Erythroblast (primary cell): ENCODE measurements at regions not wholly inside any gene's neighbourhood (a gene's known extent, or its start where the extent isn't known, plus 50 kb on each side); places are given as distances from the start of the nearest gene placed in this dataset.

Source experiments
- DNase-seq, 2 experiments: peaks; one replicate each; lab custom pipeline; 2025; lab: John Stamatoyannopoulos, UW
- GATA1 ChIP-seq: IDR thresholded peaks from 2 replicates; pipeline ENCODE4 v1.6.1; 2011; ENCODE audit warnings: low read depth, mild to moderate bottlenecking, control low read depth, low read length, moderate library complexity
- POLR2A ChIP-seq: IDR thresholded peaks from 2 replicates; pipeline ENCODE4 v1.6.1; 2011; ENCODE audit warnings: mild to moderate bottlenecking, low read length

DNA sequence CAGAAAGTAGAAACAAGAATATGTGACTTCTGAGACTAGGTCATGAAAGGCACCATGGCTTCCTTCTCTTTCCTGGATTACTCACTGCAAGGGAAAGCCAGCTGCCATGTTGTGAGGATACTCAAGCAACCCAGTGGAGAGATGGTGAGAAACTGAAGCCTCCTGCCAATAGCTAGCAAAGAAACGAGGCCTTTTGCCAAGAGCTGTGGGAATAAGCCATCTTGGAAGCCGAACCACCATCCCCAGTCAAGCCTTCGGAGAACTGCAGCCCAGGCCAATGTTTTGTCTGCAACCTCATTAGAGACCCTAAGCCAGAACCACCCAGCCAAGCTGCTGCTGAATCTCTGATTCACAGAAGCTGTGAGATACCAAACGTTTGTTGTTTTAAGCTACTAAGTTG, 104.7 kb upstream of the CRHR1 start:
- DNase-seq = no peak
- TF ChIP-seq POLR2A (no peak), GATA1 (no peak)

DNA sequence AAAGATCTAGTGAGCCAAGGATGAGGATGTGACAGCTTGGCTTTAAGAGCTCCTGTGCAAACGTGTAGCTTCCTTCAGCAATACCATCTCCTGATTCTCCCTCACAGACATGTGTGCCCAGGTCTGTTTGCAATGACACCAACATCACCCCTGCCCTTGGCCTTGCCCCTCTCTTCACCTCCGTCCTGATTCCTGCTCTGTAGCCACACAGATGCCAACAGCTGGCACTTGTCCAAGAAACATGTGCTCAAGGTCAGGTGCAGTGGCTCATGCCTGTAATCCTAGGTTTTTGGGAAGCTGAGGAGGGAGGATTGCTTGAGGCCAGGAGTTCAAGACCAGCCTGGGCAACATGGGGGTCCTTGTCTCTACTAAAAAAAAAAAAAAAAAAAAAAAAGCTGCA, 103.8 kb upstream of the CRHR1 start:
- no peak for TF ChIP-seq POLR2A
- TF ChIP-seq GATA1 = no peak
- no peak for DNase-seq

- DNase-seq = no peak
- no peak for TF ChIP-seq POLR2A
- TF ChIP-seq GATA1 = no peak
Measured at GRCh38 chr17:45681706-45682105, 102.4 kb upstream of the CRHR1 start.

DNA sequence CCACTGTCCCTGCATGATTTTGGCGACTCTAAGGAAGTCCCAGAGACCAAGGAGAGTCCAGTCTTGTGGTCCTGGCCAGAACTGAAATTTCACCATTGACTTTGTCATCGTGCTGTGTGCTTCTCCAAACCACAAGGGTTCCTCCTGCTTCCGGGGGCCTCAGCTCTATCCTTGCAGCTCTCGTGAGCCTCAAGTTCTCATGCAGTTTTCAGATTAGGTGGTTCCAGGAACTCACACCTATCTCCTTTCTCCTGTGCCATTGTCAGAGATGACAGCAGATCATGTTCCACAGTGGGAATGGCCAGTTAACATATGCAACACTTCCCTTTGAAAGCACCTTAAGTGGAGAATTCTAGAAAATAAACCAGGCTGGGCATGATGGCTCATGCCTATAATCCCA, 97.9 kb upstream of the CRHR1 start:
- no peak for DNase-seq
- TF ChIP-seq GATA1 (no peak), POLR2A (no peak)

DNA sequence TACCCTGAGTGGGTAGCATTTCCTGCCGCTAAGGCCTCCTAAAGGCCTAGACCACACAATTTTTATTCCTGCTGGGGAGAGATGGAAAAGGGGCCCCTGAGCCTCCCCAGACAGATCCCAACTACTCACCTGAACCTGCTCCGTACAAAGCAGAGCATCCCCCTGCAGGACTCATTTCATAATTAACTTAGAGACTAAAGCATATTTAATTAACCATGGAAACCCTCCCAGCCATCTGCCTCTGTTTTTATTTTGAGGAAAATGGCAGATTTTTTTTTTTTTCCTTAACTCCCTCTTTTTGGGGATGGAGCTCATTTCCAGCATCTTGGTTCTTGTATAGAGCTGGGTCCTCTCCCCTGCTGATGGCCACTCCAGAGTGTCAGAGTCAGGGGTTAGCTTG, 96.5 kb upstream of the CRHR1 start:
- no peak for DNase-seq
- TF ChIP-seq GATA1 = no peak
- TF ChIP-seq POLR2A = no peak

GRCh38 chr17:45688353-45688752, 95.8 kb upstream of the CRHR1 start:
- no peak for DNase-seq

GRCh38 chr17:45688820-45689219, 95.3 kb upstream of the CRHR1 start:
- TF ChIP-seq GATA1 (no peak), POLR2A (no peak)
- no peak for DNase-seq

More at GRCh38 chr17:45688353-45688752, 95.8 kb upstream of the CRHR1 start:
- TF ChIP-seq POLR2A = no peak
- no peak for TF ChIP-seq GATA1

- no peak for DNase-seq
- no peak for TF ChIP-seq POLR2A
- no peak for TF ChIP-seq GATA1
Measured at GRCh38 chr17:45689451-45689850, 94.7 kb upstream of the CRHR1 start.

GRCh38 chr17:45690625-45691275, 93.4 kb upstream of the CRHR1 start:
- TF ChIP-seq GATA1 (no peak), POLR2A (no peak)

GRCh38 chr17:45692661-45693060, 91.5 kb upstream of the CRHR1 start:
- TF ChIP-seq GATA1 (no peak), POLR2A (no peak)
- DNase-seq = no peak

More at GRCh38 chr17:45690625-45691275, 93.4 kb upstream of the CRHR1 start:
- DNase-seq = no peak

GRCh38 chr17:45693792-45694191, 90.3 kb upstream of the CRHR1 start:
- no peak for TF ChIP-seq GATA1
- TF ChIP-seq POLR2A = no peak
- DNase-seq = no peak

DNA sequence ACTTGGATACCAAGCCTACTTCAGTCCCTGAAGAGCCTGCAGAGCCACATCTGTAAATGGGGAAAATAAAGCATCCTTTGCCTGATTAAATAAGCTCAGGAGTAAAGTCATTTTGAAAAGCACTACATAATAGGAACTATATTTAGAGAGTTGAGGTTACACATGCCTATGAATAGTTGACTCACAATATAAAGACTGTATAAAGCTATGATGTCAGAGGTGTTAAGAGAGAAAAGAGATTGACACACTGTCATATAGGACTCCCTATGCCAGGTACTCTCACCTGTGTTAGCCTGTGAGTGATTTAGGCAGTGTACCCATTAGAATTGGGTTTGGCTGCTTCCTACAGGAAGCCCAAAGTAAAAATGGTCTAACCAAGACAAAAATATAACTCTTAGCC, 87.7 kb upstream of the CRHR1 start:
- TF ChIP-seq POLR2A (no peak), GATA1 (no peak)
- DNase-seq = no peak

GRCh38 chr17:45697076-45697475, 87.0 kb upstream of the CRHR1 start:
- TF ChIP-seq GATA1 = no peak
- no peak for TF ChIP-seq POLR2A
- DNase-seq = no peak

GRCh38 chr17:45700171-45701090, 83.7 kb upstream of the CRHR1 start:
- no peak for DNase-seq
- TF ChIP-seq POLR2A (no peak), GATA1 (no peak)

- no peak for DNase-seq
- no peak for TF ChIP-seq GATA1
- no peak for TF ChIP-seq POLR2A
Measured at GRCh38 chr17:45702666-45703266, 81.4 kb upstream of the CRHR1 start.
